ENCODE measurements at regions not wholly inside any gene's neighbourhood (a gene's known extent, or its start where the extent isn't known, plus 50 kb on each side); places are given as distances from the start of the nearest gene placed in this dataset.

DNA sequence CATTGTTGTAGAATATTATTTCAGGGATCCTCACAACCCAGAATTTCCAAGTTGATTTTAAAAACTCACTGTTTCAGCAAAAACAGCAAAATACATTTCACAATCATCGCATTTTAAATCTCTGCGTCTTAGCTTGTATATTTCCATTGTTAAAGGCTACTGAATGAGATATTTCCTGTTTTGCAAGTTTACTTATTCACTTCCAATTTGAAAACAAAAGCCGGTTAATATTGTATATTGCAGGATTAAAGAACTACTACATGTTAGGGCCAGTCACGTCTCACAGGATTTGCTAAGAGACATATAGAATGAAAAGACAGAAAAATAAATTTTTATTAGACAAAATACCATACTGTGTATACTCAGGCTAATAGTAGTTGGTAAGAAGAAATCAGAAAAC, 395.9 kb upstream of the CDH9 start:
- Histone ChIP-seq H3K4me2 (ENCODE audit: insufficient read depth in 1 of 2, low read depth in 2 of 2, low read length in 2 of 2) (no peak overlapping the region), H2AK5ac (ENCODE audit: low read depth, low read length) (no peak overlapping the region), H3K27me3 (replicated peaks in 1 of 4; ENCODE audit: control insufficient read depth in 3 of 4, extremely low read depth in 1 of 4, insufficient read depth in 3 of 4, low read length in 3 of 4) (no peaks in the 10 kb centered on the region), H3K36me3 (ENCODE audit: control insufficient read depth in 2 of 4, insufficient read depth in 4 of 4, low read length in 3 of 4) (no peaks in the 10 kb centered on the region), H3K4me1 (replicated peaks in 1 of 4; ENCODE audit: control insufficient read depth in 3 of 4, insufficient read depth in 4 of 4, low read length in 3 of 4) (peaks cover 0 to 2% (median 0%) of the 10 kb centered on the region in 4 experiments; a peak in 1 of 7 replicates), H3K4ac (replicated peaks; ENCODE audit: insufficient read length, low read depth, low read length) (no peak overlapping the region), H3K14ac (ENCODE audit: insufficient read length) (no peak overlapping the region), H3K27ac (ENCODE audit: low read depth, low read length) (no peak overlapping the region), H2BK15ac (ENCODE audit: low read length) (no peak overlapping the region), H4K8ac (ENCODE audit: extremely low read depth, insufficient read depth, low read length) (no peak overlapping the region), H4K5ac (ENCODE audit: insufficient read length, low read depth, low read length) (no peak overlapping the region), H4K91ac (replicated peaks; ENCODE audit: insufficient read length, low read length) (no peak overlapping the region), H3K23ac (ENCODE audit: insufficient read length) (no peak overlapping the region), H3K9ac (replicated peaks in 1 of 4; ENCODE audit: extremely low read depth in 1 of 4, low read depth in 3 of 4, low read length in 3 of 4) (no peak overlapping the region), H2BK12ac (ENCODE audit: low read depth, low read length) (no peak overlapping the region), H2BK5ac (ENCODE audit: low read depth, low read length) (no peak overlapping the region), H4K20me1 (replicated peaks in 1 of 2; ENCODE audit: control insufficient read depth in 1 of 2, insufficient read depth in 2 of 2, low read length in 2 of 2) (no peaks in the 10 kb centered on the region), H3K18ac (ENCODE audit: extremely low read depth, low read length) (no peak overlapping the region), H3K23me2 (ENCODE audit: low read depth, low read length) (no peaks in the 10 kb centered on the region), H3K56ac (replicated peaks; ENCODE audit: insufficient read length, low read depth, low read length) (no peak overlapping the region), H2BK20ac (ENCODE audit: low read length) (no peak overlapping the region), H3K4me3 (ENCODE audit: extremely low read depth in 1 of 4, insufficient read depth in 2 of 4, low read depth in 3 of 4, low read length in 4 of 4) (no peak overlapping the region), H3K79me1 (ENCODE audit: low read depth, low read length) (no peaks in the 10 kb centered on the region), H3K79me2 (ENCODE audit: control insufficient read depth in 1 of 2, insufficient read depth in 2 of 2, low read length in 2 of 2) (no peaks in the 10 kb centered on the region), H3K9me3 (ENCODE audit: insufficient read depth in 2 of 2, low read depth in 1 of 2, low read length in 1 of 2) (no peaks in the 10 kb centered on the region; a peak in 1 of 4 replicates), H2BK120ac (replicated peaks; ENCODE audit: low read depth, low read length) (no peak overlapping the region), H2AFZ (ENCODE audit: low read length) (no peak overlapping the region)
- DNase-seq (ENCODE audit: low read depth in 1 of 2, low spot score in 2 of 2): no peak
- no peak for FAIRE-seq
- ChIA-PET CTCF (ENCODE audit: partially characterized antibody) (no interaction called here), POLR2A (ENCODE audit: partially characterized antibody) (no interaction called here)
- TF ChIP-seq CREB1 (IDR thresholded peaks at IDR 0.05) (no peak), JUND (IDR thresholded peaks at IDR 0.05; ENCODE audit: low read length) (no peak), HDAC2 (IDR thresholded peaks at IDR 0.05; ENCODE audit: borderline replicate concordance in 1 of 2, low read depth in 2 of 2, low read length in 2 of 2) (no peak), SUZ12 (IDR thresholded peaks at IDR 0.05; ENCODE audit: low read length) (no peak), POU5F1 (IDR thresholded peaks at IDR 0.05; ENCODE audit: low read depth, low read length) (no peak), POLR2A (IDR thresholded peaks at IDR 0.05; ENCODE audit: control extremely low read depth in 1 of 2, low read depth in 2 of 2, low read length in 2 of 2) (no peak), MAX (IDR thresholded peaks at IDR 0.05) (no peak), CBX5 (IDR thresholded peaks at IDR 0.05; ENCODE audit: low read depth, low read length) (no peak), SRF (IDR thresholded peaks at IDR 0.05; ENCODE audit: low read depth, low read length) (no peak), ZNF274 (IDR thresholded peaks at IDR 0.05; ENCODE audit: borderline replicate concordance, extremely low read depth, low read length) (no peak)
- TF ChIP-seq, protein P1, sequence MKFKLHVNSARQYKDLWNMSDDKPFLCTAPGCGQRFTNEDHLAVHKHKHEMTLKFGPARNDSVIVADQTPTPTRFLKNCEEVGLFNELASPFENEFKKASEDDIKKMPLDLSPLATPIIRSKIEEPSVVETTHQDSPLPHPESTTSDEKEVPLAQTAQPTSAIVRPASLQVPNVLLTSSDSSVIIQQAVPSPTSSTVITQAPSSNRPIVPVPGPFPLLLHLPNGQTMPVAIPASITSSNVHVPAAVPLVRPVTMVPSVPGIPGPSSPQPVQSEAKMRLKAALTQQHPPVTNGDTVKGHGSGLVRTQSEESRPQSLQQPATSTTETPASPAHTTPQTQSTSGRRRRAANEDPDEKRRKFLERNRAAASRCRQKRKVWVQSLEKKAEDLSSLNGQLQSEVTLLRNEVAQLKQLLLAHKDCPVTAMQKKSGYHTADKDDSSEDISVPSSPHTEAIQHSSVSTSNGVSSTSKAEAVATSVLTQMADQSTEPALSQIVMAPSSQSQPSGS (IDR thresholded peaks at IDR 0.05; ENCODE audit: low read length): no peak
- WGBS, 2 experiments (ENCODE audit: extremely low coverage in 1 of 2, insufficient coverage in 1 of 2, insufficient read length in 1 of 2, insufficient replicate concordance in 2 of 2, low coverage in 1 of 2, low lambda C conversion rate in 2 of 2, missing lambda C conversion rate in 1 of 2): 73% methylated on average over 4 of the region's 4 CpGs; no CpG with 5 or more reads in 1 of the 2 experiments

Measured in H1 (cell line).